Liver (tissue), 8 donors: ENCODE measurements at regions not wholly inside any gene's neighbourhood (a gene's known extent, or its start where the extent isn't known, plus 50 kb on each side); places are given as distances from the start of the nearest gene placed in this dataset.

Experiments
- DNase-seq: peaks from one replicate; pipeline ENCODE4 v3.0.0-alpha.2; 2017; ENCODE audit warnings: low spot score
- H3K27ac ChIP-seq, 2 donors: one replicate each; pipeline ENCODE4 v1.7.0; 2013; ENCODE audit warnings: inconsistent platforms in 2 of 2, low read length in 2 of 2, control low read depth in 1 of 2, low read depth in 1 of 2, mild to moderate bottlenecking in 1 of 2
- H3K27me3 ChIP-seq, 4 donors: one replicate each; pipeline versions ENCODE4 v1.6.1 to v1.7.0; 2013; ENCODE audit warnings: low read length in 3 of 4, inconsistent platforms in 1 of 4, mild to moderate bottlenecking in 1 of 4, moderate library complexity in 1 of 4; ENCODE audit not compliant: control insufficient read depth in 4 of 4, insufficient read depth in 4 of 4
- H3K36me3 ChIP-seq, 4 donors: one replicate each; pipeline versions ENCODE4 v1.6.1 to v1.7.0; 2013; ENCODE audit warnings: low read length in 3 of 4, mild to moderate bottlenecking in 3 of 4, low read depth in 1 of 4, moderate library complexity in 1 of 4; ENCODE audit not compliant: control insufficient read depth in 4 of 4, insufficient read depth in 3 of 4
- H3K4me1 ChIP-seq, 4 donors: one replicate each; pipeline versions ENCODE4 v1.6.1 to v1.7.0; 2013; ENCODE audit warnings: low read length in 3 of 4, mild to moderate bottlenecking in 3 of 4, moderate library complexity in 1 of 4; ENCODE audit not compliant: control insufficient read depth in 4 of 4, insufficient read depth in 4 of 4
- H3K4me3 ChIP-seq, 3 donors: one replicate each; pipeline versions ENCODE4 v1.6.1 to v1.7.0; 2013; ENCODE audit warnings: low read length in 3 of 3, control low read depth in 1 of 3, low read depth in 1 of 3, mild to moderate bottlenecking in 1 of 3
- H3K9ac ChIP-seq, 2 donors: one replicate each; pipeline ENCODE4 v1.7.0; 2013; ENCODE audit warnings: low read length in 2 of 2, mild to moderate bottlenecking in 2 of 2, moderate library complexity in 2 of 2, control low read depth in 1 of 2, low read depth in 1 of 2
- H3K9me3 ChIP-seq, 4 donors: one replicate each; pipeline versions ENCODE4 v1.6.1 to v1.7.0; 2013; ENCODE audit warnings: low read length in 3 of 4; ENCODE audit not compliant: control insufficient read depth in 4 of 4
- ATF3 ChIP-seq: IDR thresholded peaks from 2 replicates; pipeline ENCODE4 v1.6.1; 2016; ENCODE audit warnings: antibody characterized with exemption
- EGR1 ChIP-seq, 2 donors: IDR thresholded peaks; 2 replicates each; pipeline ENCODE4 v1.6.1; 2016 to 2018; ENCODE audit warnings: antibody characterized with exemption in 2 of 2, low read depth in 2 of 2
- FOXA1 ChIP-seq: IDR thresholded peaks from 2 replicates; pipeline ENCODE4 v1.6.1; 2016; ENCODE audit warnings: antibody characterized with exemption
- FOXA2 ChIP-seq: IDR thresholded peaks from 2 replicates; pipeline ENCODE4 v1.6.1; 2016; ENCODE audit warnings: antibody characterized with exemption
- GABPA ChIP-seq, 2 donors: IDR thresholded peaks in 1 of 2; conservative IDR thresholded peaks in 1 of 2; 2 replicates each; pipeline ENCODE4 v1.6.1; 2016; ENCODE audit warnings: antibody characterized with exemption in 2 of 2, mild to moderate bottlenecking in 1 of 2, moderate library complexity in 1 of 2
- HNF4A ChIP-seq, 2 donors: conservative IDR thresholded peaks; 2 replicates each; pipeline ENCODE4 v1.6.1; 2016; ENCODE audit warnings: antibody characterized with exemption in 2 of 2, mild to moderate bottlenecking in 2 of 2
- HNF4G ChIP-seq: IDR thresholded peaks from 2 replicates; pipeline ENCODE4 v1.6.1; 2016; ENCODE audit warnings: antibody characterized with exemption
- JUND ChIP-seq, 2 donors: IDR thresholded peaks; 2 replicates each; pipeline ENCODE4 v1.6.1; 2016; ENCODE audit warnings: antibody characterized with exemption in 2 of 2
- MAX ChIP-seq: IDR thresholded peaks from 2 replicates; pipeline ENCODE4 v1.6.1; 2016; ENCODE audit warnings: antibody characterized with exemption
- NR2F2 ChIP-seq: IDR thresholded peaks from 2 replicates; pipeline ENCODE4 v1.6.1; 2016; ENCODE audit warnings: antibody characterized with exemption
- RAD21 ChIP-seq, 2 donors: IDR thresholded peaks; 2 replicates each; pipeline ENCODE4 v1.6.1; 2016; ENCODE audit warnings: antibody characterized with exemption in 2 of 2, mild to moderate bottlenecking in 2 of 2
- RXRA ChIP-seq, 2 donors: IDR thresholded peaks; 2 replicates each; pipeline ENCODE4 v1.6.1; 2017 to 2018; ENCODE audit warnings: antibody characterized with exemption in 2 of 2, mild to moderate bottlenecking in 1 of 2
- SP1 ChIP-seq: IDR thresholded peaks from 2 replicates; pipeline ENCODE4 v1.6.1; 2018; ENCODE audit warnings: antibody characterized with exemption, mild to moderate bottlenecking
- TAF1 ChIP-seq: conservative IDR thresholded peaks from 2 replicates; pipeline ENCODE4 v1.6.1; 2016; ENCODE audit warnings: antibody characterized with exemption, mild to moderate bottlenecking
- YY1 ChIP-seq: IDR thresholded peaks from 2 replicates; pipeline ENCODE4 v1.6.1; 2016; ENCODE audit warnings: antibody characterized with exemption, mild to moderate bottlenecking
- WGBS: extraction: QIAGEN DNeasy Blood & Tissue Kit; methylation state at CpG from one replicate; pipeline ENCODE4 v1.1.7; 2013; 5-methylcytosine and 5-hydroxymethylcytosine counted together
- TF ChIP-seq, protein P1 (sequence below): IDR thresholded peaks from 2 replicates; pipeline ENCODE4 v1.6.1; 2016; ENCODE audit warnings: antibody characterized with exemption, mild to moderate bottlenecking
- TF ChIP-seq, protein P2 (sequence below): fragments of 150-350 bp; IDR thresholded peaks from 2 replicates; pipeline ENCODE4 v1.5.1; 2017; ENCODE audit warnings: improper control_type of control experiment, low read depth, low read length; ENCODE audit not compliant: missing input control
- TF ChIP-seq, protein P3 (sequence below): IDR thresholded peaks from 2 replicates; pipeline ENCODE4 v1.6.1; 2016; ENCODE audit warnings: antibody characterized with exemption
- donor health status: healthy.
- donor health status: healthy.
- donor health status: healthy.
- donor health status: healthy.
- donor health status: healthy.

DNA sequence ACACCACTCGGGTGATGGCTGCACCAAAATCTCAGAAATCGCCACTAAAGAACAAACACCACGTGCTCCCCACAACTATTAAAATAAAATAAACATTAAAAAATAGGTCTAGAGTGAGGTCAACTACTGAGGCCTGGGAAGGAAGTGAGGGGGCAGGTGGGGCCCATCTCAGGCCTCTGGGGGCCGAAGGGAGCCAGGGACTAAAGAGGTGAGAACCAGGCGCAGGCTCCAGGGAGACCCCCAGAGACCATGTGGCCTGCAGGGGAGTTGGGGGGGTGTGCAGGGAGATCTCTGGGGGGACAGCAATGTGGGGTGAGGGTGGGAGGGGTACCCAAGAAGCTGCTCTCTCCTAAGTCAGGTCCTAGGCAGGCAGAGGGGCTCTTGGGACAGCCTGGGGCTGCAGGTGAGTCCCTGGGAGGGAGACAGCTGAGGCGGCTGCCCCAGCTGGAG is 111.3 kb upstream of the SMURF2 start (continued):
- no peak for TF ChIP-seq MAX
- TF ChIP-seq, protein P1, sequence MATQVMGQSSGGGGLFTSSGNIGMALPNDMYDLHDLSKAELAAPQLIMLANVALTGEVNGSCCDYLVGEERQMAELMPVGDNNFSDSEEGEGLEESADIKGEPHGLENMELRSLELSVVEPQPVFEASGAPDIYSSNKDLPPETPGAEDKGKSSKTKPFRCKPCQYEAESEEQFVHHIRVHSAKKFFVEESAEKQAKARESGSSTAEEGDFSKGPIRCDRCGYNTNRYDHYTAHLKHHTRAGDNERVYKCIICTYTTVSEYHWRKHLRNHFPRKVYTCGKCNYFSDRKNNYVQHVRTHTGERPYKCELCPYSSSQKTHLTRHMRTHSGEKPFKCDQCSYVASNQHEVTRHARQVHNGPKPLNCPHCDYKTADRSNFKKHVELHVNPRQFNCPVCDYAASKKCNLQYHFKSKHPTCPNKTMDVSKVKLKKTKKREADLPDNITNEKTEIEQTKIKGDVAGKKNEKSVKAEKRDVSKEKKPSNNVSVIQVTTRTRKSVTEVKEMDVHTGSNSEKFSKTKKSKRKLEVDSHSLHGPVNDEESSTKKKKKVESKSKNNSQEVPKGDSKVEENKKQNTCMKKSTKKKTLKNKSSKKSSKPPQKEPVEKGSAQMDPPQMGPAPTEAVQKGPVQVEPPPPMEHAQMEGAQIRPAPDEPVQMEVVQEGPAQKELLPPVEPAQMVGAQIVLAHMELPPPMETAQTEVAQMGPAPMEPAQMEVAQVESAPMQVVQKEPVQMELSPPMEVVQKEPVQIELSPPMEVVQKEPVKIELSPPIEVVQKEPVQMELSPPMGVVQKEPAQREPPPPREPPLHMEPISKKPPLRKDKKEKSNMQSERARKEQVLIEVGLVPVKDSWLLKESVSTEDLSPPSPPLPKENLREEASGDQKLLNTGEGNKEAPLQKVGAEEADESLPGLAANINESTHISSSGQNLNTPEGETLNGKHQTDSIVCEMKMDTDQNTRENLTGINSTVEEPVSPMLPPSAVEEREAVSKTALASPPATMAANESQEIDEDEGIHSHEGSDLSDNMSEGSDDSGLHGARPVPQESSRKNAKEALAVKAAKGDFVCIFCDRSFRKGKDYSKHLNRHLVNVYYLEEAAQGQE = no peak
- TF ChIP-seq ATF3 = no peak

DNA sequence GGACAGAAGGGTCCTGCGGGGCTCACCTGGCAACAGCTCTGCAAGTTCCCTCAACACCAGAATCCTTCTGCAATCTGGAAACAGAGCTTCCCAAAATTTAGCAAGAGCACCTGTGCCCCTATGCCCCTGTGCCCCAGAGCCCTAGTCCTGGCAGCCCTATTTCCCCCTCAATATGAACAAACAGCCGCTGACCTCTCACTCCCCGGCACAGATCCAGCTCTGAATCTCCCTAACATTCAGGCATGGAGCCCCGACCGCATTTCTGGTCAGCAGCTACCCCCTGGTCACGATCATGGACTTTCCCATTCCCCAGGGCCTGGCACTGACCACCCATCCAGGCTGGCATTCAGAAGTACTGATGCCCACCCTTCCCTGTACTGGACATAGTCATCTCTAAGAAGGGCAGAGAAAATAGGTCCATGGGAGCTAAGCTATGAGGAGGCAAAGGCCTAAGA is 110.8 kb upstream of the SMURF2 start:
- Histone ChIP-seq H3K9ac (no peak overlapping the region), H3K9me3 (no peaks in the 10 kb centered on the region), H3K27ac (no peak overlapping the region), H3K4me3 (no peak overlapping the region), H3K27me3 (no peaks in the 10 kb centered on the region), H3K36me3 (no peaks in the 10 kb centered on the region), H3K4me1 (peaks cover 0 to 15% (median 9%) of the 10 kb centered on the region in 4 donors)
- DNase-seq = no peak
- 97% methylated on average over 6 of the region's 6 CpGs for whole genome bisulfite sequencing
- TF ChIP-seq, protein P2, sequence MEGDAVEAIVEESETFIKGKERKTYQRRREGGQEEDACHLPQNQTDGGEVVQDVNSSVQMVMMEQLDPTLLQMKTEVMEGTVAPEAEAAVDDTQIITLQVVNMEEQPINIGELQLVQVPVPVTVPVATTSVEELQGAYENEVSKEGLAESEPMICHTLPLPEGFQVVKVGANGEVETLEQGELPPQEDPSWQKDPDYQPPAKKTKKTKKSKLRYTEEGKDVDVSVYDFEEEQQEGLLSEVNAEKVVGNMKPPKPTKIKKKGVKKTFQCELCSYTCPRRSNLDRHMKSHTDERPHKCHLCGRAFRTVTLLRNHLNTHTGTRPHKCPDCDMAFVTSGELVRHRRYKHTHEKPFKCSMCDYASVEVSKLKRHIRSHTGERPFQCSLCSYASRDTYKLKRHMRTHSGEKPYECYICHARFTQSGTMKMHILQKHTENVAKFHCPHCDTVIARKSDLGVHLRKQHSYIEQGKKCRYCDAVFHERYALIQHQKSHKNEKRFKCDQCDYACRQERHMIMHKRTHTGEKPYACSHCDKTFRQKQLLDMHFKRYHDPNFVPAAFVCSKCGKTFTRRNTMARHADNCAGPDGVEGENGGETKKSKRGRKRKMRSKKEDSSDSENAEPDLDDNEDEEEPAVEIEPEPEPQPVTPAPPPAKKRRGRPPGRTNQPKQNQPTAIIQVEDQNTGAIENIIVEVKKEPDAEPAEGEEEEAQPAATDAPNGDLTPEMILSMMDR = no peak
- TF ChIP-seq JUND (IDR thresholded peaks at IDR 0.05) = no peak
- TF ChIP-seq, protein P1 = no peak
- TF ChIP-seq SP1 = no peak
- TF ChIP-seq FOXA1 = no peak
- no peak for TF ChIP-seq TAF1
- no peak for TF ChIP-seq RAD21 (IDR thresholded peaks at IDR 0.05)
- no peak for TF ChIP-seq EGR1 (IDR thresholded peaks at IDR 0.05; ENCODE audit: low read depth in 2 of 2)
- no peak for TF ChIP-seq FOXA2
- no peak for TF ChIP-seq YY1
- TF ChIP-seq, protein P3, sequence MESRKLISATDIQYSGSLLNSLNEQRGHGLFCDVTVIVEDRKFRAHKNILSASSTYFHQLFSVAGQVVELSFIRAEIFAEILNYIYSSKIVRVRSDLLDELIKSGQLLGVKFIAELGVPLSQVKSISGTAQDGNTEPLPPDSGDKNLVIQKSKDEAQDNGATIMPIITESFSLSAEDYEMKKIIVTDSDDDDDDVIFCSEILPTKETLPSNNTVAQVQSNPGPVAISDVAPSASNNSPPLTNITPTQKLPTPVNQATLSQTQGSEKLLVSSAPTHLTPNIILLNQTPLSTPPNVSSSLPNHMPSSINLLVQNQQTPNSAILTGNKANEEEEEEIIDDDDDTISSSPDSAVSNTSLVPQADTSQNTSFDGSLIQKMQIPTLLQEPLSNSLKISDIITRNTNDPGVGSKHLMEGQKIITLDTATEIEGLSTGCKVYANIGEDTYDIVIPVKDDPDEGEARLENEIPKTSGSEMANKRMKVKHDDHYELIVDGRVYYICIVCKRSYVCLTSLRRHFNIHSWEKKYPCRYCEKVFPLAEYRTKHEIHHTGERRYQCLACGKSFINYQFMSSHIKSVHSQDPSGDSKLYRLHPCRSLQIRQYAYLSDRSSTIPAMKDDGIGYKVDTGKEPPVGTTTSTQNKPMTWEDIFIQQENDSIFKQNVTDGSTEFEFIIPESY = no peak
- no peak for TF ChIP-seq HNF4G
- TF ChIP-seq HNF4A (conservative IDR thresholded peaks at IDR 0.05) = no peak
- TF ChIP-seq RXRA (IDR thresholded peaks at IDR 0.05) = no peak
- no peak for TF ChIP-seq NR2F2
- no peak for TF ChIP-seq GABPA (IDR thresholded peaks at IDR 0.05 in 1 of 2, conservative IDR thresholded peaks at IDR 0.05 in 1 of 2)
- no peak for TF ChIP-seq MAX
- TF ChIP-seq ATF3 = no peak
